Femur (tissue), 1 donor: ENCODE measurements at regions not wholly inside any gene's neighbourhood (a gene's known extent, or its start where the extent isn't known, plus 50 kb on each side); places are given as distances from the start of the nearest gene placed in this dataset.

ENCODE experiments used
- DNase-seq: peaks from one replicate; pipeline ENCODE4 v3.0.0-alpha.2; 2017

GRCh38 chr6:156510242-156510641, 266.9 kb upstream of the ARID1B start:
- DNase-seq, result no peak

- no peak for DNase-seq
Measured at GRCh38 chr6:156509496-156509895, 267.7 kb upstream of the ARID1B start.

- no peak for DNase-seq
Measured at GRCh38 chr6:156508923-156509322, 268.3 kb upstream of the ARID1B start.

- no peak for DNase-seq
Measured at GRCh38 chr6:156508126-156508525, 269.1 kb upstream of the ARID1B start.

GRCh38 chr6:156507656-156508055, 269.5 kb upstream of the ARID1B start:
- no peak for DNase-seq

- no peak for DNase-seq
Measured at GRCh38 chr6:156507106-156507505, 270.1 kb upstream of the ARID1B start.

GRCh38 chr6:156502969-156503504, 274.1 kb upstream of the ARID1B start:
- no peak for DNase-seq

- DNase-seq, result no peak
Measured at GRCh38 chr6:156497618-156498017, 279.6 kb upstream of the ARID1B start.

GRCh38 chr6:156487877-156488276, 289.3 kb upstream of the ARID1B start:
- no peak for DNase-seq

- DNase-seq, result no peak
Measured at GRCh38 chr6:156485150-156485549, 292.0 kb upstream of the ARID1B start.

GRCh38 chr6:156474507-156475120, 302.6 kb upstream of the ARID1B start:
- no peak for DNase-seq

- DNase-seq, result no peak
Measured at GRCh38 chr6:156471000-156471399, 306.2 kb upstream of the ARID1B start.

GRCh38 chr6:156464100-156464878, 312.9 kb upstream of the ARID1B start:
- DNase-seq, result no peak

- DNase-seq, result no peak
Measured at GRCh38 chr6:156461647-156462046, 315.5 kb upstream of the ARID1B start.

- DNase-seq, result no peak
Measured at GRCh38 chr6:156457601-156458000, 319.6 kb upstream of the ARID1B start.

- DNase-seq, result no peak
Measured at GRCh38 chr6:156455847-156456246, 321.3 kb upstream of the ARID1B start.

GRCh38 chr6:156454867-156455266, 322.3 kb upstream of the ARID1B start:
- DNase-seq, result no peak

GRCh38 chr6:156451726-156452125, 325.5 kb upstream of the ARID1B start:
- no peak for DNase-seq

- DNase-seq, result no peak
Measured at GRCh38 chr6:156451088-156451487, 326.1 kb upstream of the ARID1B start.

GRCh38 chr6:156450421-156450820, 326.8 kb upstream of the ARID1B start:
- DNase-seq, result no peak

GRCh38 chr6:156449569-156449968, 327.6 kb upstream of the ARID1B start:
- no peak for DNase-seq

GRCh38 chr6:156449128-156449527, 328.1 kb upstream of the ARID1B start:
- DNase-seq, result no peak

- no peak for DNase-seq
Measured at GRCh38 chr6:156448579-156448978, 328.6 kb upstream of the ARID1B start.

- DNase-seq, result no peak
Measured at GRCh38 chr6:156440688-156441087, 336.5 kb upstream of the ARID1B start.
